T-helper 2 cell treated with Interferon-gamma antibody and Interleukin-4, amounts not matched to agents 100 ng/mL and 5 ng/mL, for 36 hours (primary cell): ENCODE measurements at regions not wholly inside any gene's neighbourhood (a gene's known extent, or its start where the extent isn't known, plus 50 kb on each side); places are given as distances from the start of the nearest gene placed in this dataset.
"Not testable (repeated sequence)": the region's sequence is repeated elsewhere in the genome, so short reads cannot be mapped to it uniquely, and the experiment has no call there.

Source experiments
- intact Hi-C: fragments of 100-400 bp; cut with micrococcal nuclease; formaldehyde crosslinking; loops from one replicate; pipeline ENCODE4 v1.15.1; 2023

- intact Hi-C loops: no loop called here
These were observed 1283.7 kb downstream of the PCDH9 start for GRCh38 chr13:65946387-65946786.

DNA sequence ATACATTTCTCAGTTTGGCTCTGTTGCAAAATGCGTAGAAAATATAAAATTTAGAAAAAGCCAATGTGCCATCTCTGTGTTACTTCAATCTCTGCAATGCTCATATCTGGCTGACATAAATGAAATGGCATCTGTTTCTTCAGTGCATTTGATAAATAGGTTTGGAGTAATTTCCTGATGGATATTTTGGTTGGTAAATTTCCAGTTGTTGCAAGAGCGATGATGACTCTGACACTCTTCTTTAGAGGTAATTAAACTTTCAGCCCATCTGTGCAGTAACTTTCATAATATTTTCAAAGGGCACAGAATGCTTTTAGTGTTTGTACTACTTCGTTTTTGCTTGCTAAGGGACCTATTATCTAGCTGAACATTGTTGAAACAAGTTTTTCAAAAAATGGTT is 1286.4 kb downstream of the PCDH9 start:
- intact Hi-C loops: no loop called here

GRCh38 chr13:65943024-65943423 is 1287.1 kb downstream of the PCDH9 start:
- intact Hi-C loops: no loop called here

DNA sequence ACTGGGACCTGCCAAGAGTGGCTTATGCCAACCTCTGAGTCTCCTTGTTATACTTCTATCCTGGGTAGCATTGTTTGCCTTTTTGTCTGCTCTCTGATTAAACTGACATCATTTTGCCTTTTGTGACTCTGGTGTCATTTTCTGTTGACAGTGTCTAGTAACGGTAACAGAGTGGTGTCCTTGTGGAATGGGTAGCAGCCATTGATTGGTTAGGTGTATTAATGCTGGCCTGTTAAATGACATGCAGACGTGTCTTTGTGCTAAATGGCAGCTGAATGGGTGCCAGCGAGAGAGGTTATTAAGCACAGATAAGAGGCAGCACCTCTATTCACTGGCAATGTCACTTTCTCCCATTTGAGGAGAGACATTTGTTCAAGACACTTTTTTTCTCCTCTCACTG is 1289.4 kb downstream of the PCDH9 start:
- intact Hi-C loops: no loop called here

DNA sequence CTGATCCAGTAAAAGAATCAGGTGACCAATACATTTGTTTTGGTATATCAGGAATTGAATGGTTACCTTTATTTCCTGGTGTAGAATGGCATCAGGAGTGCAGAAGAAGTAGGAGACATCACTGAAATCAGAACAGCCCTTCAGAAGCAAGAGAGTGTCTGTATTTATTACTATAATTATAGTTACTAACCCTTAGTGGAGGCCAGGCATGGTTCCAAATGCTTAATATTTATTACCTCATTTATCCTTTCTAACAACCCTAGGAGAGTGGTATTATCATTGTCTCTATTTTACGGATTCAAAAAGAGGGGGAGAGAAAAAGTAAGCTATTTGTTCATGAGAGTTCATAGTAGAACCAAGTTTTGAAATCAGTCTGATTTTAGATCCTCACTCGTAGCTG is 1292.9 kb downstream of the PCDH9 start:
- intact Hi-C loops: no loop called here

- intact Hi-C loops: no loop called here
These were observed 1293.9 kb downstream of the PCDH9 start for GRCh38 chr13:65936249-65936648.

DNA sequence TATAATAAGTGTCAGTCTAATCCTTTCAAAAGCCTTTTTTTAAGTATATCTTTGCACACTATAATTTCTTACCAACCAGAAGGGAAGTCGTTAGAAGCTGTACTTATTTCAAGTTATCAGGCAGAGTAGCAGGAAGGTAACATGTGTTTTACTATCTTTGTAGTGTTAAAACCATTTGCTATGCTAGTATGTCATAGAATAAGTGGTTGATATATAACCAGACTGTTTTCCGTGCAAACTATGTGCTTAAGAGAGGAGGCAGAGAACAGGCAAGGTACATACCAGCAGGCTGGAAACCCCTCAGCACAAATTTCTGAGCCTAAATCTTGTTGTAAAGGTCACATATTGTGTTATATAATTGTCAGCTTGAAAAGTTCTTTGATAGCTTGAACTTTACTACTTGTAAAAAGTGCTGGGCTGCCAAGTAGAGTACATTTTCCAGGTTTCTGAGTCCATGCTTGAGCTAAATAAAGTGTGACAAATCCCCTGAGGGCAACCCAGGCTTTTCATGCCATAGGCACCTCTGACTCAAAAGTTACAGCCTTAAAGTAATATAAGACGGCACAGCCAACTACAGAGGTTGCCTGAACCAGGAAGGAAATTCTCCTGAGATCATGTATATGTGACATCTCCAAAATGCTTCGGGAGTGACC is 1297.4 kb downstream of the PCDH9 start:
- intact Hi-C loops: no loop called here

- intact Hi-C loops: no loop called here
These were observed 1298.1 kb downstream of the PCDH9 start for GRCh38 chr13:65932013-65932412.

DNA sequence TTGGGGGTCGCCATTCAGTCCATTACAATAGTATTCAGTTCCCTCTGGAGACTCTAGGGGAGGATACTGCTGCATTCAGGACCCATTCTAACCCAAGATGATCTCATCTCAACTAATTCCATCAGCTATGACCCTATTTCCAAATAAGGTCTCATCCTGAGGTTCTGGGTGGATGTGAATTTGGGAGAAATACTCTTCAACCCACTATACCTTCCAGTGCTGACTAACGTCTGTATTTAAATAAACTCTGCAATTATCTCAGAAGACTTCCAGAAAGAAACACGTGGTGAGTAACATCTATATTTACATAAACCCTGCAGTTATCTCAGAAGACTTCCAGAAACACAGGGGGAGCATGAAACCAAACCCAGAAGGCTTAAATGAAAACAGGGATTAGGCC is 1300.7 kb downstream of the PCDH9 start:
- intact Hi-C loops: no loop called here

DNA sequence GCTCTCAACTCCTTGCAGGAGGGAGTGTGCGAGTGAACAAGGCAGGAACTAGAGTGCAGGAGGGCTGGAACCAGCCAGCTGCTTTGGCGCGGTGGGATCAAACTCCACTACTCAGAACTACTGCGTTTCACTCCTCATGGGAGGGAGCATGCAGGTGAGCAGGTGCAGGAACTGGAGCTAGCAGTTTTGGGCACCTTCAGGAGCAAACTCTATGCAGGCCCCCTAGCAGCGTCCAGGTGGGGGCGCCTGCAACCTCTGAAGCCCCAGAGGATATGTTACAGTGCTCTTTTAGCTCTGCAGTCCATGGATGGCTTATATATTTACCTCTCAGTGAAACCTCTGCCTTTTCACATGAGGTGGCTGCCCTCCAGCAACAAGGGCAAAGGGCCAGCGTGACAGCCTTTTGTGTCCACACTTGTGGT is 1303.4 kb downstream of the PCDH9 start:
- intact Hi-C loops: no loop called here

- intact Hi-C loops: not testable (repeated sequence)
These were observed 1307.3 kb downstream of the PCDH9 start for GRCh38 chr13:65922846-65923245.

DNA sequence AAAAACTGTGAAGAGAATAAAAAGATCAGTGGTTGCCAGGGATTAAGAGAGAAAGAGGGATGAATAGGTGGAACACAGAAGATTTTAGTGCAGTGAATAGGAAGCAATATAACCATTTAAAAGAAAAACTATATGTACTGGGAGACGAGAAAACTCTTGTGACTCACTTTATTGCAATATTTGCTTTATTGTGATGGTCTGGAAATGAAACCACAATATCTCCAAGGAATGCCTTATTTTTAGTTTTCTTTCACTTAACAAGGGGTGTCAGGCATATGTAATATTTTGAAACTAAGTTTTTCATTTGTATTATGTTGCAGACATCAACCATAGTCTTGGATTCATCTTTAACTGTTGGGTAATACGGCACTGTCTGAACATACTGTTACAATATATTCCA is 1308.2 kb downstream of the PCDH9 start:
- intact Hi-C loops: no loop called here

DNA sequence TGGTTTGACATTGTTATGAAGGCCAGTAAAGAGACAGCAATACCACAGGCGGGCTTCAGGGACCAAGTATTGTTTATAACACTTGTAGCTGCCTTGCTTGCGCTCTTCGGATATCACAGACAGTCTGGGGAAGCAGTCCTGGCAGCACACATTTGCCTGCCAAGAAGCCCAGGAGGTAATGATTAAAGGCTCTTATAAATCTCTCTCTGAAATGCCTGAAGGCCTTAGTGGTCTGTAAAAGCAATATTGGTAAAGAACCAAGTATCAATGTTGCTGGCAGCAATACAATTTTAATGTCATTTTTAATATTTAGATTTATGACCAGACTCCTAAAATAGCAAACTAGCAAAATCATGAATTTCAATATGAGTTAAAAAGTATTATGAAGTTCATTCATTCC is 1312.4 kb downstream of the PCDH9 start:
- intact Hi-C loops: no loop called here

DNA sequence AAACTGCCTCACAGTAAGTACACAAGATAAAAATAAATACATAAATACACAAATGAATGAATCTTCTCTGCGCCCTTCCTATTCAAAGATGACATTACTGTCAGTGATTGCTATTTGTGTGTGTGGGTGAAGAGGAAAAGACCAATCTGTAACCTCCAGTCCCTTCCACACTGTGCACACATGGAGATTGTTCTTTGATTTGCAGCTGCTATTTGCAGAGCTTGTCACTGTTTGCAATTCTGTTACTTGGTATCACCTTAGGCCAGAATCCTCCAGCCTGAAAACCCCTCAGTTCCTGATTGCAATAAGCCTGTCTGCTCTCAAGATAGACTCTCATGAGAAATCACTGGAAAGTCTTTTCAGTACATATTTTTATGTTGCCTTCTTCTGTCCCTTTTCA is 1314.9 kb downstream of the PCDH9 start:
- intact Hi-C loops: no loop called here

- intact Hi-C loops: no loop called here
These were observed 1315.4 kb downstream of the PCDH9 start for GRCh38 chr13:65914716-65915115.

DNA sequence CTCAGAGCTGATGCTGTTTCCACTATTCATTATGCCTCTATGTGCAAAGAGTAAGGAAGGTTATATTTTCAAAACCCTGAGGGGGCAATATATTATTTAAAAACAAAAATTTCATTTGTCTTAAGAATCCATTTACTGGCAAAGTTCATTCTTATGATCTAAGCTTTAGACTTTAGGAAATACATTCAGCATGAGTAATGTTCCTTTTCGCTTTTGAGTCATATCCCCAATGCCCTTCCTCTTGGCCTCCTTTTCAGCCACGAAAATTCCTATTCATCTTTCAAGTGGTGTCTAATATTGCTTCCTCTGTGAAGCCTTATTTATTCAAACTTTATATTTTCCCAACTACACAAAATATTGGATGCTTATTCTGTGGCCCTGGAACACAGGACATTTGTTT is 1317.0 kb downstream of the PCDH9 start:
- intact Hi-C loops: no loop called here

GRCh38 chr13:65912516-65912915 is 1317.6 kb downstream of the PCDH9 start:
- intact Hi-C loops: no loop called here

GRCh38 chr13:65911546-65912193 is 1318.5 kb downstream of the PCDH9 start:
- intact Hi-C loops: no loop called here

DNA sequence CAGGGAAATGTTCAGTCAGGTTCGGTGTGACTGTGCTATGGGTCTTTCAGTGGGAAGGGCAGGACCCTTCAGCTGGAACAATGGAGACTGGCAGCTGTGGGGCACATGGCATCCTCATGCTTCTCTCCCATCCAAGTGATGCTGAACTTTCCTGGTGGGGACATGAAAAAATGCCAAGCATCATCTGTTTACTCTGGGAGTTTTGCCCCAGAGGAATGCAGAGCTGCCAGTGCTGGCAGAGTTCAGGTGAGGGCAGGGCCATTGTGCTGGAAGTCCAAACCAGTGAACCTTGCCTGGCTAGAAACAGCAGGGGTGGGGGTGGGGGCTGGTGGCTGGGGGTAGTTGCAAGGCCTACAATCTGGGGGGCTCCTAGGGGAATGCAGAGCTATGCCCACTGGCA is 1320.6 kb downstream of the PCDH9 start:
- intact Hi-C loops: no loop called here

GRCh38 chr13:65907666-65908525 is 1322.2 kb downstream of the PCDH9 start:
- intact Hi-C loops: no loop called here

DNA sequence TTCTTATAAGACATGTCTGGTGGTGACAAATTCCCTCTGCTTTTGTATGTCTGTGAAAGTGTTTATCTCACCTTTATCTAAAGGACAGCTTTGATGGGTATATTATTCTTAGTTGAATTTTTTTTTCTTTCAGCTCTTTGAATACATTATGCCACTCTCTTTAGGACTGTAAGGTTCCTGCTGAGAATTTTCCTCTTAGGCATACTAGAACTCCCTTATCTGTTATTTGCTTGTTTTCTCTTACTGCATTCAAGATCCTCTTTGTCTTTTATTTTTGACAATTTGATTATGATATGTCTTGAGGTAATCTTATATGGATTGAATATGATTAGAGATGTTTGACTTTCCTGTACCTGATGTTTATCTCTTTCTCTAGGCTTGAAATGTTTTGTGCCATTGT is 1328.4 kb downstream of the PCDH9 start:
- intact Hi-C loops: no loop called here

- intact Hi-C loops: no loop called here
These were observed 1336.1 kb downstream of the PCDH9 start for GRCh38 chr13:65894049-65894448.
